ENCODE measurements at regions not wholly inside any gene's neighbourhood (a gene's known extent, or its start where the extent isn't known, plus 50 kb on each side); places are given as distances from the start of the nearest gene placed in this dataset.

DNA sequence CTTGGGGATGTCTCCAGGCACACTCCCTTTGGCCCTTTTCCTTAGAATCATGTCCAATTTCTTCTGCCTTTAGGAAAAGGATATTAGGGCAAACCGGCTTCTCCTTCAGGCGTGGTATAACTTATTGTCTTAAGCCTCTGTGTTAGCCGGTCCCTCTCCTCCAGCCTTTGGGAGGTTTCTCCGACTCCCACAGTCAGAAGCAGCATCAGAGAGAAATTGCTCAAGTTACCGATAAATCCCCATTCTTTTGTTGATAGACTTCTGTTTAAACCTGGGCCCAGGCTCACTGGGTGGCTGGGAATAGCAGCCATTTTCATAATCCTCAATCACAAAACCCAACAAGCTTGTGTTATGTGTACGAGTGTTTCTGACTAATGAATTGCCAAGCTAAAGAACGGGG lies 85.4 kb upstream of the KAZN start:
- 96% methylated on average over 6 of the region's 7 CpGs for WGBS (ENCODE audit: insufficient coverage)
- Mint-ChIP-seq H3K9me3 (peaks cover 0 to 2% (median 0%) of the 10 kb centered on the region in 7 donors), H3K27me3 (ENCODE audit: low read depth in 3 of 3) (peaks cover 0 to 19% (median 4%) of the 10 kb centered on the region in 3 donors), H3K27ac (no peak overlapping the region), H3K36me3 (no peaks in the 10 kb centered on the region), H3K4me3 (no peak overlapping the region), H3K4me1 (no peaks in the 10 kb centered on the region)
- no peaks in the 10 kb centered on the region for H3K36me3 ChIP-seq (replicated peaks in 1 of 2; ENCODE audit: control insufficient read depth in 1 of 2, insufficient read depth in 2 of 2, low read length in 2 of 2)
- no peak overlapping the region for H3K9ac ChIP-seq (ENCODE audit: insufficient read depth, low read length, poor library complexity, severe bottlenecking)
- peaks cover 0 to 2% of the 10 kb centered on the region in 2 donors for H3K27me3 ChIP-seq (ENCODE audit: control insufficient read depth in 2 of 2, insufficient read depth in 2 of 2, low read length in 2 of 2)
- TF ChIP-seq, protein P1, sequence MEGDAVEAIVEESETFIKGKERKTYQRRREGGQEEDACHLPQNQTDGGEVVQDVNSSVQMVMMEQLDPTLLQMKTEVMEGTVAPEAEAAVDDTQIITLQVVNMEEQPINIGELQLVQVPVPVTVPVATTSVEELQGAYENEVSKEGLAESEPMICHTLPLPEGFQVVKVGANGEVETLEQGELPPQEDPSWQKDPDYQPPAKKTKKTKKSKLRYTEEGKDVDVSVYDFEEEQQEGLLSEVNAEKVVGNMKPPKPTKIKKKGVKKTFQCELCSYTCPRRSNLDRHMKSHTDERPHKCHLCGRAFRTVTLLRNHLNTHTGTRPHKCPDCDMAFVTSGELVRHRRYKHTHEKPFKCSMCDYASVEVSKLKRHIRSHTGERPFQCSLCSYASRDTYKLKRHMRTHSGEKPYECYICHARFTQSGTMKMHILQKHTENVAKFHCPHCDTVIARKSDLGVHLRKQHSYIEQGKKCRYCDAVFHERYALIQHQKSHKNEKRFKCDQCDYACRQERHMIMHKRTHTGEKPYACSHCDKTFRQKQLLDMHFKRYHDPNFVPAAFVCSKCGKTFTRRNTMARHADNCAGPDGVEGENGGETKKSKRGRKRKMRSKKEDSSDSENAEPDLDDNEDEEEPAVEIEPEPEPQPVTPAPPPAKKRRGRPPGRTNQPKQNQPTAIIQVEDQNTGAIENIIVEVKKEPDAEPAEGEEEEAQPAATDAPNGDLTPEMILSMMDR (IDR thresholded peaks at IDR 0.05): no peak
- no peak overlapping the region for H3K27ac ChIP-seq (ENCODE audit: low read depth in 1 of 2, low read length in 2 of 2)
- no peaks in the 10 kb centered on the region for H3K79me2 ChIP-seq (ENCODE audit: insufficient read depth, low read length)
- H3K4me2 ChIP-seq (replicated peaks; ENCODE audit: extremely low read depth, low read length, poor library complexity, severe bottlenecking): no peak overlapping the region
- no peak overlapping the region for H3K4me3 ChIP-seq (replicated peaks in 1 of 3; ENCODE audit: low read depth in 2 of 3, low read length in 3 of 3)
- H2AFZ ChIP-seq (ENCODE audit: insufficient read depth, low read depth, low read length, poor library complexity, severe bottlenecking): no peak overlapping the region
- no peaks in the 10 kb centered on the region for H3K4me1 ChIP-seq (ENCODE audit: control insufficient read depth in 1 of 2, insufficient read depth in 2 of 2, low read length in 2 of 2)
- H4K20me1 ChIP-seq (ENCODE audit: insufficient read depth, low read length): no peaks in the 10 kb centered on the region
- no peak for DNase-seq
- no peaks in the 10 kb centered on the region for H3K9me3 ChIP-seq (replicated peaks in 1 of 2; ENCODE audit: control insufficient read depth in 1 of 2, insufficient read depth in 1 of 2, low read length in 2 of 2)
- intact Hi-C loops (cut with micrococcal nuclease): no loop called here

DNA sequence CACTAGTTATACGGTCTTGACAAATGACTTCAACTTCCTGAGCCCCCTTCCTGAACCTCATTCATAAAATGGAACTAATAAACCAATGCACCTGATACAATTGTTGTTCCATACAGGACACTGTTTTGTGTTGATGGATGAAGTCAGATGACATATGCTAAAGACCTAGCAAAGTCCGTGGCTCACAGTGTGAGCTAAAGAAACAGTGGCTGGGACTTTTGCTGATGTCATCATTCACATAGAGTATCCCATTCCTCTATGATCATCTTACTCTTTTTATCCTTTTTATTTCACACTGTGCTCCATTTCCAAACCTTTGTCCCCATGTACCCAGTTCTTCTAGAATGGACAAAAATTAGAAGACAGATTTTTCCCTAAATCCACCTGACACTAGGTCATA lies 83.7 kb upstream of the KAZN start:
- Histone ChIP-seq H3K4me2 (replicated peaks; ENCODE audit: extremely low read depth, low read length, poor library complexity, severe bottlenecking) (no peak overlapping the region), H3K4me1 (ENCODE audit: control insufficient read depth in 1 of 2, insufficient read depth in 2 of 2, low read length in 2 of 2) (no peaks in the 10 kb centered on the region), H3K9ac (ENCODE audit: insufficient read depth, low read length, poor library complexity, severe bottlenecking) (no peak overlapping the region), H3K36me3 (replicated peaks in 1 of 2; ENCODE audit: control insufficient read depth in 1 of 2, insufficient read depth in 2 of 2, low read length in 2 of 2) (no peaks in the 10 kb centered on the region), H4K20me1 (ENCODE audit: insufficient read depth, low read length) (no peaks in the 10 kb centered on the region), H3K27me3 (ENCODE audit: control insufficient read depth in 2 of 2, insufficient read depth in 2 of 2, low read length in 2 of 2) (peaks cover 0 to 2% of the 10 kb centered on the region in 2 donors), H3K9me3 (replicated peaks in 1 of 2; ENCODE audit: control insufficient read depth in 1 of 2, insufficient read depth in 1 of 2, low read length in 2 of 2) (no peaks in the 10 kb centered on the region), H2AFZ (ENCODE audit: insufficient read depth, low read depth, low read length, poor library complexity, severe bottlenecking) (no peak overlapping the region), H3K79me2 (ENCODE audit: insufficient read depth, low read length) (no peaks in the 10 kb centered on the region), H3K4me3 (replicated peaks in 1 of 3; ENCODE audit: low read depth in 2 of 3, low read length in 3 of 3) (no peak overlapping the region), H3K27ac (ENCODE audit: low read depth in 1 of 2, low read length in 2 of 2) (no peak overlapping the region)
- Mint-ChIP-seq H3K36me3 (no peaks in the 10 kb centered on the region), H3K4me1 (no peaks in the 10 kb centered on the region), H3K4me3 (no peak overlapping the region), H3K9me3 (peaks cover 0 to 2% (median 0%) of the 10 kb centered on the region in 7 donors), H3K27me3 (ENCODE audit: low read depth in 3 of 3) (peaks cover 2 to 21% (median 9%) of the 10 kb centered on the region in 3 donors), H3K27ac (no peak overlapping the region)
- TF ChIP-seq, protein P1 (IDR thresholded peaks at IDR 0.05): no peak
- intact Hi-C loops (cut with micrococcal nuclease): no loop called here
- DNase-seq: no peak
- WGBS (ENCODE audit: insufficient coverage): no CpG with 5 or more reads among the region's 2 CpGs
